Stimulated activated CD8-positive, alpha-beta memory T cell treated with anti-CD3 and anti-CD28 coated beads, Interleukin-2, amount 100 ng/mL, for 1 hour (primary cell): ENCODE measurements at regions not wholly inside any gene's neighbourhood (a gene's known extent, or its start where the extent isn't known, plus 50 kb on each side); places are given as distances from the start of the nearest gene placed in this dataset.
"Not testable (repeated sequence)": the region's sequence is repeated elsewhere in the genome, so short reads cannot be mapped to it uniquely, and the experiment has no call there.

Experiments used
- DNase-seq, 2 donors: peaks; one replicate each; pipeline ENCODE4 v3.0.0-alpha.2; 2020; ENCODE audit warnings: low read depth in 2 of 2

DNA sequence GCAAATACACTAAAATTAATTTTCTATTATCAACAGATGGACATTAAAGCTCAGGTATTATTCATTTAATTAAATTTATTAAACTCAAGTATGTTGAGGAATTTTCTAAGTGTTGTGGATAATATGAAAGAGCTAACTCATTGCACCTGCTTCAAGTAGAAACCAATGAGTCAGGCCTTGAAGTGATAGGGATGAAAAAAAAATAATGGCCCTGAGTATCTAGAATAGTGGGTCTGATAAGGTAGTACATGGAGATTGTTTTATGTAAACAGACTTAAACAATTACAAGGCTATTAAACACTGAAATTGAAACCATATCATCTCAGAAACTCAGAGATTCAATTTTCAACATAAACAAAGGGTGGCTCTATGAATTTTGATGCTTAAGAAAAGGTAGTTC, 857.1 kb upstream of the GBE1 start:
- DNase-seq: no peak

DNA sequence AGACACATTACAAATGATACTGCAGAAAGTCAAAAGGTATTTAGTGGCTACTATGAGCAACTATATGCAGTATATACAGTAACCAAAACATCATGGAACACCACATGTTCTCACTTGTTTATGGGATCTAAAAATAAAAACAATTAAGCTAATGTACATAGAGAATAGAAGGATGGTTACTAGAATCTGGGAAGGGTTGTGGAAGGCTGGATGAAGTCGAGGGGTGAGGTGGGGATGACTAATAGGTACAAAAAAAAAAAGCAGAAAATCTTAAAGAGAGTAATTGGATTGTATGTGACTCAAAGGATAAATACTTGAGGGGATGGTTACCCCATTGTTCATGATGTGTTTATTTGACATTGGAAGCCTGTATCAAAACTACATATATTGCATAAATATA, 848.8 kb upstream of the GBE1 start:
- no peak for DNase-seq

DNA sequence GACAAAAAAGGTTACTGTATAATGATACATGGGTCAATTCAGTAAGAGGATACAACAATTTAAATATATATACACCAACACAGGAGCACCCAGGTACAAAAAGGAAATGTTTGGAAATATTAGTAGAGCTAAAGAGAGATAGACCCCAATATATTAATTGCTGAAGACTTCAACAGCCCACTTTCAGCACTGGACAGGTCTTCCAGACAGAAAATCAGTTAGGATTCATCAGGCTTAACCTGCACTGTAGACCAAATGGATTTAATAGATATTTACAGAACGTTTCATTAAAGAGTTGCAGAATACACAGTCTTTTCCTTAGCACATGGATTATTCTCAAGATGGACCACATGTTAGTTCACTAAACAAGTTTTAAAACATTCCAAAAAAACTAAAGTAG, 845.9 kb upstream of the GBE1 start:
- DNase-seq: no peak

- no peak for DNase-seq
Observed at GRCh38 chr3:82596805-82597204, 835.4 kb upstream of the GBE1 start.

GRCh38 chr3:82595530-82595929, 834.1 kb upstream of the GBE1 start:
- DNase-seq: no peak

GRCh38 chr3:82587174-82587573, 825.7 kb upstream of the GBE1 start:
- DNase-seq: no peak

GRCh38 chr3:82586414-82586813, 825.0 kb upstream of the GBE1 start:
- DNase-seq: no peak

GRCh38 chr3:82586002-82586401, 824.6 kb upstream of the GBE1 start:
- DNase-seq: not testable (repeated sequence)

- not testable (repeated sequence) for DNase-seq
Observed at GRCh38 chr3:82585591-82585990, 824.1 kb upstream of the GBE1 start.

DNA sequence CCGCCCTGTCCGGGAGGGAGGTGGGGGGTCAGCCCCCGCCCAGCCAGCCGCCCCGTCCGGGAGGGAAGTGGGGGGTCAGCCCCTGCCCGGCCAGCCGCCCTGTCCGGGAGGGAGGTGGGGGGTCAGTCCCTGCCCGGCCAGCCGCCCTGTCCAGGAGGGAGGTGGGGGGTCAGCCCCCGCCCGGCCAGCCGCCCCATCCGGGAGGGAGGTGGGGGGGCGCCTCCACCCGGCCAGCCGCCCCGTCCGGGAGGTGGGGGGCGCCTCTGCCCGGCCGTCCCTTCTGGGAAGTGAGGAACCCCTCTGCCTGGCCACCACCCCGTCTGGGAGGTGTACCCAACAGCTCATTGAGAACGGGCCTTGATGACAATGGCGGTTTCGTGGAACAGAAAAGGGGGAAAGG, 823.4 kb upstream of the GBE1 start:
- not testable (repeated sequence) for DNase-seq

DNA sequence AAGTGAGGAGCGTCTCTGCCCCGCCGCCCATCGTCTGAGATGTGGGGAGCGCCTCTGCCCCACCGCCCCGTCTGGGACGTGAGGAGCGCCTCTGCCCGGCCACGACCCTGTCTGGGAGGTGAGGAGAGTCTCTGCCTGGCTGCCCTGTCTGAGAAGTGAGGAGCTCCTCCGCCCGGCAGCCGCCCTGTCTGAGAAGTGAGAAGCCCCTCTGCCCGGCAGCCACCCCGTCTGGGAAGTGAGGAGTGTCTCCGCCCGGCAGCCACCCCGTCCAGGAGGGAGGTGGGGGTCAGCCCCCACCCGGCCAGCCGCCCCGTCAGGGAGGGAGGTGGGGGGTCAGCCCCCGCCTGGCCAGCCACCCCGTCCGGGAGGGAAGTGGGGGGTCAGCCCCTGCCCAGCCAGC, 823.0 kb upstream of the GBE1 start:
- not testable (repeated sequence) for DNase-seq

- no peak for DNase-seq
Observed at GRCh38 chr3:82581350-82581749, 819.9 kb upstream of the GBE1 start.

DNA sequence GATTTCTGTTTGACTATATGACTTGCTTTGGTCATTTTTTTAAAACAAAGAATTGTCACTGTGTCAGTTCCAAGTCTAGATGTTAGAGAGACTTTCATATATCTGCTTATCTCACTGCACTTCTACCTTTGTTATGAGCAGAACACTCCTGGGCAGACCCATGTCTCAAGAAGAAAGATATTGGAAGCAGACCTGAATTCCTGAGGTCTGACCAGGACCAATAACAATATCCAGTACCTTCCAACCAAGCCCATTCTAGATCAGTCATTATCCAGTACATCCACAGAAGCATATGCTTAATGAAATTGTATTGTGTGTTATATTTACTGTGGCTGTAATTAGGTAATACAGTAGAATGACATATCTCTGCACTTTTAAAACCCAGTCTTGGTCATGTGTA, 811.3 kb upstream of the GBE1 start:
- DNase-seq: no peak

GRCh38 chr3:82568776-82569338, 807.4 kb upstream of the GBE1 start:
- no peak for DNase-seq

DNA sequence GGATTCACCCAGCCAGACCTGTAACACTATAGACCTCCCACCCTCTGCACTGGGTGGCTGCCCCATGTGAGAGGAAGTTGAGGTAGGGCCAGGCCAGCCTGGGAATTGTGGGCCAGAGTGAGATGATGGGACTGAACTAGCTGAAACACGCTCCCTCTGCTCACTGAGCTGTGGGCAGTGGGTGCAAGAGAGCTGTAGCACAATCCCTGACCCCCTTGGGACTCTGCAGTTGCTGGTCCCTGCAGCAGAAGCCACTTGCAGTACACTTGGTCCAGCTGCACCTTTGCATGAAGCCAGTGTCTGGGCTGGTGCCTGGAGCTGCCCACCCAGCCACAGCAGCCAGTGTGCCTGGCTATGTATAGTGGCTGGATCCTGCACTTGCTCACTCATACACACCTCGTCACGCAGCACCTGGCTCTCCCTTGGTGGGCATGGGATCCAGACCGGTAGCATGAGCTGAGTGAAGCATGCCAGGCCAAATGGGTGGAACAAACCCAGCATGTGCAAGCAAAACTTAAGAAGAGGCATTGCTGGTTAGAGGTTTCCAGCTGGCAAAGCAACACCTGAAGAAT, 805.7 kb upstream of the GBE1 start:
- no peak for DNase-seq

DNA sequence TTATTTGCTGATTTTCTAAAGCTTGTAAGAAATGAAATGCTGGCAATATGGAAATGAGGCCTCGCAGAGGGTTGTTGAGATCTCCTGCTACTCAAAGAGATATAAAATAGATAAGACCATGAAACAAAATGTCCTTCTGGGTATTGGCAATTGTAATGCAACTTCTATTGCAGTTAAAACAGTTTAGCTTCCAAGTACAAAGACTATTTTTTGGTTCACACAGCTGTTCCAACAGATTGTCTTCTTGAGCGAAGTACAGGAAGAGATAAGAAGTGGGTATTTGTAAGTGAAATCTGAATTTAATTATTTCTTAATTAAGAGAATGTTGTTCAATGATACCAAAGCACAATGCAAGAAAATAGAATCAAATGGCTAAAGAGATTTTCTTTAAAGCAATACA, 801.5 kb upstream of the GBE1 start:
- no peak for DNase-seq

- no peak for DNase-seq
Observed at GRCh38 chr3:82561784-82562183, 800.3 kb upstream of the GBE1 start.

- no peak for DNase-seq
Observed at GRCh38 chr3:82558081-82558480, 796.6 kb upstream of the GBE1 start.

DNA sequence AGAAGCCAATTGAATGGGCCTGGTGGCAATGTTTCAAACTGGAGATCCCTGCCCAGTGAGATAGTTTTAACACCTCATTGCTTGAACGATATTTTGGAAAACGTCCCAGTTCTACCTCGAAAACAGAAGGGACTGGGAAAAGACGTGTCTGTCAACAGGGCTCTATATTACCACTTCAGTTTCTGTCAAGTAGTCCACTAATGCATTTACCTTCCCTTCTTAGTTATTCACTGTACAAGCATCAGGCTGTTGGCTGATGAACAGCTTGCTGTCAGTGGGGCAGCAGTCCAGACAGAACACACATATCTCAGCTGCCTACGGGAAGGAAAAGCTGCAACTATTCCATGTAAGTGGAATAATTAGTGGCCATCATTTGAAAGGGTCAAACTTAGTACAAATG, 794.7 kb upstream of the GBE1 start:
- DNase-seq: no peak

GRCh38 chr3:82542556-82542955, 781.1 kb upstream of the GBE1 start:
- DNase-seq: not testable (repeated sequence)

- no peak for DNase-seq
Observed at GRCh38 chr3:82521657-82522056, 760.2 kb upstream of the GBE1 start.

GRCh38 chr3:82520846-82521245, 759.4 kb upstream of the GBE1 start:
- DNase-seq: no peak

DNA sequence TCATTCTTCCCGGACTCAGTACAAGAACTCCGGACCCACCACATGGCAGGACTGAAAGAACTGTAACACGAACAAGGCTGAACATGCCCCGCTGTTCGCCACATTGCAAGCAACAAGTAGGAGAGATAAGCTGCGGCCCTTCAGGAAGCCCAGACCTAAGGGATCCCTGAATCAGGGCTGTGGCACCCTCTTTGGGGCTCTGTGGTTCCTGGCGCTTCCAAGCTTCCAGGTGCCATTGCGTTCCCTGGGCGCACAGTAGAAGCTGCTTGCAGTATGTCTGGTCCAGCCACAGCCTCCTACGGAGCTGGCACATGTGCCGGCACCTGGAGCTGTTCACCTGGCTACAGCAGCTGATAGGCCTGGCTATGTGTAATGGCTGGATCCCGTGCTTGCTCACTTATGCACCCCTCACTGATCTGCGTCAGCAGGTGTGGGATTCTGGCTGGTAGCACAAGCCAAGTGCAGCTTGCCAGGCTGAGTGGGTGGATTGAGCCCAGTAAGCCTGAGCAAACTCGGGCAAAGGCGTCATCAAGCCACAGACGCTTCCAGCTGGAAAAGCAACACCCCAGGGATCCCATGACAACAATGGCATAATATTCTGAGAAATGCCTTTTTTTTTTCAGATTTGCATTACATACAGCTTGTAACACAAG, 748.6 kb upstream of the GBE1 start:
- no peak for DNase-seq
